SW480 (cell line): ENCODE measurements at regions not wholly inside any gene's neighbourhood (a gene's known extent, or its start where the extent isn't known, plus 50 kb on each side); places are given as distances from the start of the nearest gene placed in this dataset.

ENCODE experiments used
- DNase-seq: peaks from one replicate; pipeline ENCODE4 v3.0.0-alpha.2; 2016; ENCODE audit warnings: low spot score

GRCh38 chr17:68660302-68660701, 59.1 kb upstream of the FAM20A start:
- DNase-seq: no peak

- DNase-seq: peak; percentile 61
Measured at GRCh38 chr17:68658999-68659780, 58.0 kb upstream of the FAM20A start.

- DNase-seq: no peak
Measured at GRCh38 chr17:68657576-68657975, 56.4 kb upstream of the FAM20A start.

DNA sequence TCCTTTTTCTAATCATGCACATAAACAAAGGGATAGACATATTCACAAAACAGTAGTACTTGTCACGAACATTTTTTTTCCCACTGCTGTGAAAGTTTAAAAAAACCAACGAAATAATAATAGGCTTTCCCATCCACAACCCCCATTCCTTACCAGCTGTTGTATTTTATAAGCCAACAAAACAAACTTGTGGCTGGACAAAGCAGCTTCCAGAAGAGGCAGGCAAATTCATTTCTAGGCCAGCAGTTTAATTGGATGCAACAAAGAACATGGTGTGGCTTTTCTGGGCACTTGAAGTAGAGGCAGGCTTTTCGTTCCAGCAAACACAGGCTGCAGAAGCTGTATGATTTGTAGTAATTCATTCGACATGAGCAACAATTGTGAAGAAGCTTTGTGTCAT, 56.0 kb upstream of the FAM20A start:
- DNase-seq: no peak

DNA sequence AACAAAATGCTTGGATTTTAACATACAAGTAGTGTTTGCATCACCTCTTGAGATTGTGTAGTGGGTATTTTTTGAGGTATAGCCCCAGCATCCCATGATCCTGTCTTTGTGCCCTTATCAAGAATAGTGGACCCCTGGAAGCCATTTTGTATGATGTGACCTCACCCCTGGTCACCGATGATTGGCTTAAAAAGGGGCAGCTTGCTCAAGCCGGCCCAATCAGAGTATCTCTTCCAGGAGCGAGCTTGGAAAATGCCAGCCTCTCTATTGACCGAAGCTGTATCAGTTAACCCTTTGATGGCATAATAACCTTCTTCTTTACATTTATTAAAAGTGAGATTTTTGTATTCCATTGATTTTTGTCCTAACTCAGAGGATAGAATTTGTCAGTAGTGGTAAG, 55.5 kb upstream of the FAM20A start:
- DNase-seq: no peak
